ENCODE measurements at regions not wholly inside any gene's neighbourhood (a gene's known extent, or its start where the extent isn't known, plus 50 kb on each side); places are given as distances from the start of the nearest gene placed in this dataset.

GRCh38 chr5:173434270-173434669 is 106.1 kb upstream of the STC2 start:
- H3K79me2 ChIP-seq, result no peaks in the 10 kb centered on the region
- no peaks in the 10 kb centered on the region for H4K20me1 ChIP-seq (ENCODE audit: insufficient read depth, poor library complexity, severe bottlenecking)
- WGBS (ENCODE audit: low lambda C conversion rate, missing lambda C conversion rate), result 90% methylated on average over 5 of the region's 5 CpGs
- no peak overlapping the region for H2AFZ ChIP-seq
- no peaks in the 10 kb centered on the region for H3K27me3 ChIP-seq
- H3K4me2 ChIP-seq, result no peak overlapping the region
- TF ChIP-seq CTCF (IDR thresholded peaks at IDR 0.05; ENCODE audit: poor library complexity), result no peak
- TF ChIP-seq EZH2phosphoT487 (IDR thresholded peaks at IDR 0.05; ENCODE audit: low read depth, severe bottlenecking, unreplicated experiment), result no peak
- no peak for TF ChIP-seq EZH2 (IDR thresholded peaks at IDR 0.05; ENCODE audit: borderline replicate concordance)
- H3K9me3 ChIP-seq (ENCODE audit: low read depth), result no peaks in the 10 kb centered on the region
- H3K36me3 ChIP-seq (replicated peaks; ENCODE audit: insufficient read depth, low read depth), result no peaks in the 10 kb centered on the region
- no peak overlapping the region for H3K27ac ChIP-seq
- H3K4me1 ChIP-seq (ENCODE audit: insufficient read depth), result no peaks in the 10 kb centered on the region
- no peak for DNase-seq (ENCODE audit: low spot score)
- no peaks in the 10 kb centered on the region for H3K9me2 ChIP-seq (replicated peaks; ENCODE audit: insufficient read depth)
- no peak overlapping the region for H3K4me3 ChIP-seq

DNA sequence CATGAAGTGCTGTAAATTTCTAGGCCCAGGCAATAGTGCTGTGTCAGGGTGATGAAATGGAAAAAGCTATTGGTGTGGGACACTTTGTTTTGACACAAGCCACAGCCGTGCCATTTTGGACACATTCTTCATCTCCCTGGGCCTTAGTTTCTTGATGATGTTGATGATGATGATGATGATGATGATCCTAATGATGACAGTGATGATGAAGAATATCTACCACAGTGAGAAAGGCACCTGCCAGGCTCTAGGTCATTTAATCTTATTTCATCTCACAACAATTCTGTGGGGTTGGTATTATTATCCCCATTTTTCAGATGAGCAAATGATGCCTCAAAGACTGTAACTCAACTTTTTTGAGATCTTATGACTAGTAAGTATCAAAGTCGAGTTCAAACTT is 102.2 kb upstream of the STC2 start:
- H3K27ac ChIP-seq, result no peak overlapping the region
- H3K36me3 ChIP-seq (replicated peaks; ENCODE audit: insufficient read depth, low read depth), result no peaks in the 10 kb centered on the region
- no peaks in the 10 kb centered on the region for H3K9me2 ChIP-seq (replicated peaks; ENCODE audit: insufficient read depth)
- no peak overlapping the region for H3K4me3 ChIP-seq
- no peaks in the 10 kb centered on the region for H3K9me3 ChIP-seq (ENCODE audit: low read depth)
- 88% methylated on average over 2 of the region's 2 CpGs for WGBS (ENCODE audit: low lambda C conversion rate, missing lambda C conversion rate)
- no peaks in the 10 kb centered on the region for H3K79me2 ChIP-seq
- H2AFZ ChIP-seq, result no peak overlapping the region
- no peak overlapping the region for H3K4me2 ChIP-seq
- H3K4me1 ChIP-seq (ENCODE audit: insufficient read depth), result no peaks in the 10 kb centered on the region
- TF ChIP-seq CTCF (IDR thresholded peaks at IDR 0.05; ENCODE audit: poor library complexity) (no peak), EZH2phosphoT487 (IDR thresholded peaks at IDR 0.05; ENCODE audit: low read depth, severe bottlenecking, unreplicated experiment) (no peak), EZH2 (IDR thresholded peaks at IDR 0.05; ENCODE audit: borderline replicate concordance) (no peak)
- DNase-seq (ENCODE audit: low spot score), result no peak
- no peaks in the 10 kb centered on the region for H4K20me1 ChIP-seq (ENCODE audit: insufficient read depth, poor library complexity, severe bottlenecking)
- H3K27me3 ChIP-seq, result no peaks in the 10 kb centered on the region

- Histone ChIP-seq H3K36me3 (replicated peaks; ENCODE audit: insufficient read depth, low read depth) (no peaks in the 10 kb centered on the region), H3K9me3 (ENCODE audit: low read depth) (no peaks in the 10 kb centered on the region), H3K27me3 (no peaks in the 10 kb centered on the region), H4K20me1 (ENCODE audit: insufficient read depth, poor library complexity, severe bottlenecking) (no peaks in the 10 kb centered on the region), H3K4me2 (no peak overlapping the region), H3K27ac (no peak overlapping the region), H3K9me2 (replicated peaks; ENCODE audit: insufficient read depth) (no peaks in the 10 kb centered on the region), H3K4me3 (no peak overlapping the region), H3K4me1 (ENCODE audit: insufficient read depth) (no peaks in the 10 kb centered on the region), H2AFZ (no peak overlapping the region), H3K79me2 (no peaks in the 10 kb centered on the region)
- no peak for DNase-seq (ENCODE audit: low spot score)
- 82% methylated on average over 3 of the region's 3 CpGs for WGBS (ENCODE audit: low lambda C conversion rate, missing lambda C conversion rate)
- no peak for TF ChIP-seq EZH2phosphoT487 (IDR thresholded peaks at IDR 0.05; ENCODE audit: low read depth, severe bottlenecking, unreplicated experiment)
- no peak for TF ChIP-seq CTCF (IDR thresholded peaks at IDR 0.05; ENCODE audit: poor library complexity)
- TF ChIP-seq EZH2 (IDR thresholded peaks at IDR 0.05; ENCODE audit: borderline replicate concordance), result no peak
These were observed 101.4 kb upstream of the STC2 start for GRCh38 chr5:173429489-173430150.

Measured in hepatocyte (in vitro differentiated cells).